ENCODE measurements at regions not wholly inside any gene's neighbourhood (a gene's known extent, or its start where the extent isn't known, plus 50 kb on each side); places are given as distances from the start of the nearest gene placed in this dataset.

GRCh38 chr9:11663913-11664312 lies 1029.3 kb upstream of the TYRP1 start:
- no peak for TF ChIP-seq CTCF (IDR thresholded peaks at IDR 0.05)
- no peak for TF ChIP-seq POLR2A (IDR thresholded peaks at IDR 0.05)
